HG02798 (cell line): ENCODE measurements at regions not wholly inside any gene's neighbourhood (a gene's known extent, or its start where the extent isn't known, plus 50 kb on each side); places are given as distances from the start of the nearest gene placed in this dataset.
"Not testable (repeated sequence)": the region's sequence is repeated elsewhere in the genome, so short reads cannot be mapped to it uniquely, and the experiment has no call there.

Experiments used
- ATAC-seq: cut with Tn5 transposase; IDR thresholded peaks from one replicate; pipeline ENCODE4 v1.9.1; 2021; ENCODE audit warnings: mild to moderate bottlenecking; ENCODE audit not compliant: unreplicated experiment, poor library complexity

- no peak for ATAC-seq
These were observed 71.6 kb downstream of the TFAP2A start for GRCh38 chr6:10343320-10343719.

- ATAC-seq, result no peak
These were observed 73.3 kb downstream of the TFAP2A start for GRCh38 chr6:10341605-10342004.

- no peak for ATAC-seq
These were observed 76.7 kb downstream of the TFAP2A start for GRCh38 chr6:10338151-10338550.

- not testable (repeated sequence) for ATAC-seq
These were observed 77.5 kb downstream of the TFAP2A start for GRCh38 chr6:10337376-10337775.

GRCh38 chr6:10332111-10332510, 82.8 kb downstream of the TFAP2A start:
- no peak for ATAC-seq

GRCh38 chr6:10331334-10331968, 83.4 kb downstream of the TFAP2A start:
- no peak for ATAC-seq

- ATAC-seq, result no peak
These were observed 84.4 kb downstream of the TFAP2A start for GRCh38 chr6:10330515-10330914.

GRCh38 chr6:10323018-10323417, 91.9 kb downstream of the TFAP2A start:
- ATAC-seq, result no peak

GRCh38 chr6:10320291-10320690, 94.6 kb downstream of the TFAP2A start:
- no peak for ATAC-seq

GRCh38 chr6:10316373-10316721, 98.5 kb downstream of the TFAP2A start:
- no peak for ATAC-seq

- ATAC-seq, result no peak
These were observed 99.1 kb downstream of the TFAP2A start for GRCh38 chr6:10315658-10316372.

- ATAC-seq, result no peak
These were observed 99.8 kb downstream of the TFAP2A start for GRCh38 chr6:10315034-10315433.

- no peak for ATAC-seq
These were observed 100.5 kb downstream of the TFAP2A start for GRCh38 chr6:10314163-10314955.

- ATAC-seq, result no peak
These were observed 101.1 kb downstream of the TFAP2A start for GRCh38 chr6:10313799-10314162.

GRCh38 chr6:10312445-10312844, 102.4 kb downstream of the TFAP2A start:
- ATAC-seq, result no peak

- ATAC-seq, result not testable (repeated sequence)
These were observed 103.1 kb downstream of the TFAP2A start for GRCh38 chr6:10311546-10312405.

GRCh38 chr6:10310826-10311225, 104.0 kb downstream of the TFAP2A start:
- ATAC-seq, result no peak

GRCh38 chr6:10310330-10310653, 104.6 kb downstream of the TFAP2A start:
- ATAC-seq, result no peak

- ATAC-seq, result no peak
These were observed 105.2 kb downstream of the TFAP2A start for GRCh38 chr6:10309457-10310329.

GRCh38 chr6:10307476-10307875, 107.4 kb downstream of the TFAP2A start:
- ATAC-seq, result no peak
